Nephron progenitor cell (in vitro differentiated cells): ENCODE measurements at regions not wholly inside any gene's neighbourhood (a gene's known extent, or its start where the extent isn't known, plus 50 kb on each side); places are given as distances from the start of the nearest gene placed in this dataset.

Experiments
- DNase-seq: peaks from one replicate; pipeline ENCODE4 v3.0.0; 2021
- H3K27ac Mint-ChIP-seq: 2 replicates; pipeline ENCODE4 v1.8.0; 2021; ENCODE audit warnings: mild to moderate bottlenecking, moderate library complexity, mixed read lengths
- H3K27me3 Mint-ChIP-seq: 2 replicates; pipeline ENCODE4 v1.8.0; 2021; ENCODE audit warnings: mild to moderate bottlenecking, low read depth, mixed read lengths; ENCODE audit not compliant: poor library complexity
- H3K36me3 Mint-ChIP-seq: 2 replicates; pipeline ENCODE4 v1.8.0; 2021; ENCODE audit warnings: low read depth, mixed read lengths
- H3K4me1 Mint-ChIP-seq: 2 replicates; pipeline ENCODE4 v1.8.0; 2021; ENCODE audit warnings: mixed read lengths
- H3K4me3 Mint-ChIP-seq: 2 replicates; pipeline ENCODE4 v1.8.0; 2021; ENCODE audit warnings: mild to moderate bottlenecking, moderate library complexity, mixed read lengths
- H3K9me3 Mint-ChIP-seq: 2 replicates; pipeline ENCODE4 v1.8.0; 2021; ENCODE audit warnings: mild to moderate bottlenecking, moderate library complexity, mixed read lengths
- CTCF ChIP-seq: fragments of 200-600 bp; sonication (generic); IDR thresholded peaks from 2 replicates; pipeline ENCODE4 v1.5.0; 2021; ENCODE audit warnings: antibody characterized with exemption

- TF ChIP-seq CTCF: no peak
- H3K36me3 Mint-ChIP-seq: no peaks in the 10 kb centered on the region
- no peak for DNase-seq
- H3K9me3 Mint-ChIP-seq: peaks cover 5% of the 10 kb centered on the region
- H3K27me3 Mint-ChIP-seq: peaks cover 22% of the 10 kb centered on the region
- H3K4me3 Mint-ChIP-seq: no peak overlapping the region
- H3K4me1 Mint-ChIP-seq: peaks cover 25% of the 10 kb centered on the region
- no peak overlapping the region for H3K27ac Mint-ChIP-seq
Observed at GRCh38 chr6:9100869-9101580, 665.7 kb upstream of the SLC35B3 start.

- peak; percentile 51 for DNase-seq
- Mint-ChIP-seq H3K4me1 (peaks cover 33% of the 10 kb centered on the region), H3K36me3 (no peaks in the 10 kb centered on the region), H3K4me3 (peak overlapping the region; percentile 57), H3K27ac (peak overlapping the region; percentile 52), H3K9me3 (no peaks in the 10 kb centered on the region), H3K27me3 (peaks cover 17% of the 10 kb centered on the region)
- no peak for TF ChIP-seq CTCF
Observed at GRCh38 chr6:9095729-9096128, 660.4 kb upstream of the SLC35B3 start.

GRCh38 chr6:9095137-9095536 is 659.8 kb upstream of the SLC35B3 start:
- H3K36me3 Mint-ChIP-seq: no peaks in the 10 kb centered on the region
- TF ChIP-seq CTCF: no peak
- no peak for DNase-seq
- peaks cover 33% of the 10 kb centered on the region for H3K4me1 Mint-ChIP-seq
- no peak overlapping the region for H3K4me3 Mint-ChIP-seq
- no peaks in the 10 kb centered on the region for H3K9me3 Mint-ChIP-seq
- no peak overlapping the region for H3K27ac Mint-ChIP-seq
- peaks cover 11% of the 10 kb centered on the region for H3K27me3 Mint-ChIP-seq

- no peak for DNase-seq
- no peaks in the 10 kb centered on the region for H3K9me3 Mint-ChIP-seq
- no peak for TF ChIP-seq CTCF
- peaks cover 2% of the 10 kb centered on the region for H3K27me3 Mint-ChIP-seq
- H3K36me3 Mint-ChIP-seq: no peaks in the 10 kb centered on the region
- no peak overlapping the region for H3K4me3 Mint-ChIP-seq
- no peak overlapping the region for H3K27ac Mint-ChIP-seq
- H3K4me1 Mint-ChIP-seq: peaks cover 16% of the 10 kb centered on the region
Observed at GRCh38 chr6:9089724-9090123, 654.4 kb upstream of the SLC35B3 start.

- no peak for TF ChIP-seq CTCF
- Mint-ChIP-seq H3K27me3 (no peaks in the 10 kb centered on the region), H3K36me3 (no peaks in the 10 kb centered on the region), H3K4me3 (no peak overlapping the region), H3K9me3 (no peaks in the 10 kb centered on the region), H3K27ac (no peak overlapping the region), H3K4me1 (peaks cover 14% of the 10 kb centered on the region)
- DNase-seq: no peak
Observed at GRCh38 chr6:9087470-9087869, 652.1 kb upstream of the SLC35B3 start.

GRCh38 chr6:9086331-9086730 is 651.0 kb upstream of the SLC35B3 start:
- Mint-ChIP-seq H3K4me1 (peaks cover 17% of the 10 kb centered on the region), H3K9me3 (no peaks in the 10 kb centered on the region), H3K27me3 (no peaks in the 10 kb centered on the region), H3K4me3 (no peak overlapping the region), H3K27ac (no peak overlapping the region), H3K36me3 (no peaks in the 10 kb centered on the region)
- TF ChIP-seq CTCF: no peak
- DNase-seq: no peak
